ENCODE measurements at regions not wholly inside any gene's neighbourhood (a gene's known extent, or its start where the extent isn't known, plus 50 kb on each side); places are given as distances from the start of the nearest gene placed in this dataset.
A peak's percentile ranks its signal among the peaks of the same experiment; 100 is the strongest.

GRCh38 chr15:37824717-37825382 lies 109.6 kb upstream of the TMCO5A start:
- TF ChIP-seq CTCF (IDR thresholded peaks at IDR 0.05), result no peak
- Mint-ChIP-seq H3K27ac (no peak overlapping the region), H3K9me3 (no peaks in the 10 kb centered on the region), H3K36me3 (ENCODE audit: low read depth) (no peaks in the 10 kb centered on the region), H3K4me1 (no peaks in the 10 kb centered on the region), H3K4me3 (no peak overlapping the region), H3K27me3 (ENCODE audit: low read depth, poor library complexity) (peaks cover 9% of the 10 kb centered on the region)
- no peak for DNase-seq

DNA sequence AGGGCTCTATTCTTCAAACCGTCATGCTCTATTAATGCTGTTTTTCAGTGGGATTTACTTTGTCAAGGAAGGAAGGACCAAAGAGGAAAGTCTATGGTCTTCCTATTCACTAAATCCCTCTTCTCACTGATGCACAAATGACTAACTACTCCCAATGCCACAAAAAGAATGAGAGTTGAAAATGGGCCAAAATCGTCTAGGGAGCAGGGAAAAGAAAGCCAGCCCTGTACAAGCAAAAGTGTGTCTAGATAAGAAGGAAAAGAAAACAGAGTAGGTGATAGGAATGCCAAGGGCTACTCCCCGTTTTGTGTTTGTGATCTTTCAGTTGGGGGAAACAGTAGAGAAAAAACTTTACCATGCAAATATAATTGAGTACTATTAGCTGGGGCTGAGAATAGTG lies 97.2 kb upstream of the TMCO5A start:
- no peak for DNase-seq
- H3K36me3 Mint-ChIP-seq (ENCODE audit: low read depth), result peaks cover 11% of the 10 kb centered on the region
- H3K9me3 Mint-ChIP-seq, result peaks cover 29% of the 10 kb centered on the region

DNA sequence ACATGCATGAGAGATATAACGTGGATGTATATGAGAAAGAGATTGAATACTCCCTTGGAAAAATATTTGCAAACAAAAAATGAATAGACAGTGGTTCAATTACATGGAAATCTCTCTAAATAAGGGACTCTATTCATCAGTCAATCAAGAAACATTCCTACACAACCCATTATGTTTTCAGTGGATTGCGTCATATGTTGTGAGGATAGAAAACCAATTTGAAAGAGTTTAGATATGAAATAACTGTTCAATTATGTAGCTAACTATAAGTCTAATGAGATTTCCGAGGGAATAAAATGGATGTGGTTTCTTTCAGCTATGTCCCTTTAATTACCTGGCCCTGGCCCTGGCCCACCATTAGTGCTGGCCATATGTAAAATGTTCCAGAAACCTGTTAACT lies 86.7 kb upstream of the TMCO5A start:
- no peak for DNase-seq
- TF ChIP-seq CTCF (IDR thresholded peaks at IDR 0.05), result no peak
- Mint-ChIP-seq H3K4me3 (no peak overlapping the region), H3K4me1 (no peaks in the 10 kb centered on the region), H3K9me3 (peaks cover 21% of the 10 kb centered on the region), H3K27me3 (ENCODE audit: low read depth, poor library complexity) (no peaks in the 10 kb centered on the region), H3K36me3 (ENCODE audit: low read depth) (no peaks in the 10 kb centered on the region), H3K27ac (no peak overlapping the region)

More for the DNA sequence above, 97.2 kb upstream of the TMCO5A start:
- Mint-ChIP-seq H3K4me1 (no peaks in the 10 kb centered on the region), H3K4me3 (no peak overlapping the region), H3K27ac (peak overlapping the region; percentile 27), H3K27me3 (ENCODE audit: low read depth, poor library complexity) (no peaks in the 10 kb centered on the region)
- TF ChIP-seq CTCF (IDR thresholded peaks at IDR 0.05), result no peak

DNA sequence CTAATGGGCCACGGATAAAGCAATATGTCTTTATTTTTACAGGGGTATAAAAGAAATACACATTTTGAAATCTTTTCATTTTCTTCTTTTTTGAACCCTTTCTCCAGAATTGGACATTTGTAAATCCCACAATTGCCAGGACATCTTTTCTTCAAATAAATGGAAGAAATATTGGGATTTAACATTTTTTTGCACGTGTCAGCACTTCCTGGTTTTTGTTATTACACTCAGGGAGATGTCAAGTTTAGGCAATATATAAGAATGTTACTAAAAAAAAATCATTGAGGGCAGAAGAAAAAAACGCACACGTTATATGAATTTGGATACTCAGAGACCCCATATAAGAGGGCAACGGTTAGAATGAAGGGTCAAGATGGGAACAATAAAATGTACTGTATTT lies 78.3 kb upstream of the TMCO5A start:
- no peaks in the 10 kb centered on the region for H3K36me3 Mint-ChIP-seq (ENCODE audit: low read depth)
- no peak for DNase-seq
- no peak overlapping the region for H3K4me3 Mint-ChIP-seq
- H3K27ac Mint-ChIP-seq, result no peak overlapping the region
- H3K27me3 Mint-ChIP-seq (ENCODE audit: low read depth, poor library complexity), result peaks cover 4% of the 10 kb centered on the region
- TF ChIP-seq CTCF (IDR thresholded peaks at IDR 0.05), result no peak
- H3K9me3 Mint-ChIP-seq, result peaks cover 9% of the 10 kb centered on the region
- H3K4me1 Mint-ChIP-seq, result no peaks in the 10 kb centered on the region

GRCh38 chr15:37860896-37861295 lies 73.5 kb upstream of the TMCO5A start:
- Mint-ChIP-seq H3K27me3 (ENCODE audit: low read depth, poor library complexity) (peaks cover 4% of the 10 kb centered on the region), H3K4me1 (no peaks in the 10 kb centered on the region), H3K27ac (no peak overlapping the region), H3K36me3 (ENCODE audit: low read depth) (no peaks in the 10 kb centered on the region), H3K9me3 (peaks cover 10% of the 10 kb centered on the region), H3K4me3 (no peak overlapping the region)
- TF ChIP-seq CTCF (IDR thresholded peaks at IDR 0.05), result no peak
- DNase-seq, result no peak

- no peak for DNase-seq
- H3K4me3 Mint-ChIP-seq, result no peak overlapping the region
- H3K27me3 Mint-ChIP-seq (ENCODE audit: low read depth, poor library complexity), result no peaks in the 10 kb centered on the region
- no peaks in the 10 kb centered on the region for H3K4me1 Mint-ChIP-seq
- peaks cover 10% of the 10 kb centered on the region for H3K9me3 Mint-ChIP-seq
- H3K27ac Mint-ChIP-seq, result no peak overlapping the region
- no peak for TF ChIP-seq CTCF (IDR thresholded peaks at IDR 0.05)
- H3K36me3 Mint-ChIP-seq (ENCODE audit: low read depth), result no peaks in the 10 kb centered on the region
Observed at GRCh38 chr15:37865687-37866086, 68.8 kb upstream of the TMCO5A start.
